ENCODE measurements at regions not wholly inside any gene's neighbourhood (a gene's known extent, or its start where the extent isn't known, plus 50 kb on each side); places are given as distances from the start of the nearest gene placed in this dataset.

GRCh38 chr5:42908509-42909488 is 97.1 kb upstream of the SELENOP start (continued):
- no peak for TF ChIP-seq POLR2A (IDR thresholded peaks at IDR 0.05; ENCODE audit: control extremely low read depth in 1 of 2, low read depth in 2 of 2, low read length in 2 of 2)
- no peak for TF ChIP-seq CEBPB (IDR thresholded peaks at IDR 0.05; ENCODE audit: low read depth, low read length)
- TF ChIP-seq FOSL1 (IDR thresholded peaks at IDR 0.05; ENCODE audit: insufficient read depth, low read depth, low read length) = no peak
